Right lobe of liver (tissue), 4 donors: ENCODE measurements at regions not wholly inside any gene's neighbourhood (a gene's known extent, or its start where the extent isn't known, plus 50 kb on each side); places are given as distances from the start of the nearest gene placed in this dataset.

ENCODE experiments used
- CTCF ChIP-seq, 4 donors: fragments of 200-600 bp in 3 of 4; fragments of 450-650 bp in 1 of 4; IDR thresholded peaks; one replicate each; pipeline versions ENCODE4 v1.5.1 to v1.8.0; 2016 to 2022; ENCODE audit warnings: antibody characterized with exemption in 4 of 4, mild to moderate bottlenecking in 2 of 4
- POLR2A ChIP-seq: fragments of 450-650 bp; IDR thresholded peaks from one replicate; pipeline ENCODE4 v1.6.1; 2017; ENCODE audit warnings: antibody characterized with exemption, mild to moderate bottlenecking
- donor health status: DM: no; HTN: no; CAD: no.
- donor health status: DM: no; HTN: no; CAD: no.
- donor health status: DM: no; HTN: yes; CAD: no.

DNA sequence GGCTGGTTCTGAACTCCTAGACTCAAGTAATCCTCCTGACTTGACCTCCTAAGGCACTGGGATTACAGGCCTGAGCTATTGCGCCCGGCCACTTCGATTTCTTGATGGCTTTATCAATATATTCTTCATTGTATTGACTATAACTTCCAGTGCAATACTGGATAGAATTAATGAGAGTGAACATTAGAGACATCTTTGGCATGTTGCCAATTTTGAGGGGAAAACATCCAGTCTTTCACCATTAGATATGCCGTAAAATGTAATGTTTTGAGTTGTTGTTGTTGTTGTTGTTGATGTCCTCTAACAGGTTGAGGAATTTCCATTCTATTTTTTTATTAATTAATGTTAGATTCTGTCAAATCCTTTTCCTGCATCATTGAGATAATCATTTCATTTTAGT, 578.9 kb downstream of the ZWINT start:
- TF ChIP-seq CTCF (IDR thresholded peaks at IDR 0.05) (no peak), POLR2A (no peak)
